Panc1 (cell line): ENCODE measurements at regions not wholly inside any gene's neighbourhood (a gene's known extent, or its start where the extent isn't known, plus 50 kb on each side); places are given as distances from the start of the nearest gene placed in this dataset.

Experiments
- POLR2AphosphoS5 ChIP-seq: IDR thresholded peaks from 2 replicates; pipeline ENCODE4 v1.6.1; 2012; ENCODE audit warnings: mild to moderate bottlenecking, low read depth, low read length, moderate library complexity
- SIN3A ChIP-seq: IDR thresholded peaks from 2 replicates; pipeline ENCODE4 v1.6.1; 2012; ENCODE audit warnings: low read depth, mild to moderate bottlenecking, low read length, moderate library complexity, borderline replicate concordance; ENCODE audit not compliant: insufficient read depth
- TCF7L2 ChIP-seq: IDR thresholded peaks from 2 replicates; pipeline ENCODE4 v1.6.1; 2011; ENCODE audit warnings: mild to moderate bottlenecking, low read depth, low read length, inconsistent platforms
- TF ChIP-seq, protein P1 (sequence below): fragments of 450-650 bp; IDR thresholded peaks from 2 replicates; pipeline ENCODE4 v1.5.1; 2017; ENCODE audit warnings: mild to moderate bottlenecking
- TF ChIP-seq, protein P2 (sequence below), 2 experiments: IDR thresholded peaks; 2 replicates each; pipeline ENCODE4 v1.6.1; 2011 to 2012; ENCODE audit warnings: low read depth in 2 of 2, control low read depth in 1 of 2, low read length in 1 of 2, mild to moderate bottlenecking in 1 of 2, moderate library complexity in 1 of 2; ENCODE audit not compliant: insufficient read depth in 1 of 2

DNA sequence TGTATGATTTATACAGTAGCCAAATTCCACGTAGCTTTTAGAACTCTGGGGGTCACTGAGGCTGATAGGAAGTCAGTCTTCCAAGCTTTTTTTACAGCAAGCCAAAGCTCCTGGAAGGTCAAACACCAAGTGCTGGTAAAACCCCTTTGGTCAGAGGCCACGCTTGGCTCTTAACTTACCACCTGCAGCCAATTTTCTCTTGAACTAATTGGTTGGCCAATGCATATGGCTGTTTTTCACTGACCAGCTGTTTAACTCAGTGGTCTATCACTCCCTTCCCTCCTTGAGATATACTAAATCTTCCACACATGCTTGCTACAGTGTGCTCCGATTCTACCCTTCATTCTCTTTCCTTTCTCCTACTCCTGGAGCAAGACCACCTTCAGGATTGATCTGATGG lies 116.0 kb downstream of the FAR1 start:
- TF ChIP-seq, protein P1, sequence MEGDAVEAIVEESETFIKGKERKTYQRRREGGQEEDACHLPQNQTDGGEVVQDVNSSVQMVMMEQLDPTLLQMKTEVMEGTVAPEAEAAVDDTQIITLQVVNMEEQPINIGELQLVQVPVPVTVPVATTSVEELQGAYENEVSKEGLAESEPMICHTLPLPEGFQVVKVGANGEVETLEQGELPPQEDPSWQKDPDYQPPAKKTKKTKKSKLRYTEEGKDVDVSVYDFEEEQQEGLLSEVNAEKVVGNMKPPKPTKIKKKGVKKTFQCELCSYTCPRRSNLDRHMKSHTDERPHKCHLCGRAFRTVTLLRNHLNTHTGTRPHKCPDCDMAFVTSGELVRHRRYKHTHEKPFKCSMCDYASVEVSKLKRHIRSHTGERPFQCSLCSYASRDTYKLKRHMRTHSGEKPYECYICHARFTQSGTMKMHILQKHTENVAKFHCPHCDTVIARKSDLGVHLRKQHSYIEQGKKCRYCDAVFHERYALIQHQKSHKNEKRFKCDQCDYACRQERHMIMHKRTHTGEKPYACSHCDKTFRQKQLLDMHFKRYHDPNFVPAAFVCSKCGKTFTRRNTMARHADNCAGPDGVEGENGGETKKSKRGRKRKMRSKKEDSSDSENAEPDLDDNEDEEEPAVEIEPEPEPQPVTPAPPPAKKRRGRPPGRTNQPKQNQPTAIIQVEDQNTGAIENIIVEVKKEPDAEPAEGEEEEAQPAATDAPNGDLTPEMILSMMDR, result no peak
- TF ChIP-seq POLR2AphosphoS5 (no peak), SIN3A (no peak), TCF7L2 (no peak)
- TF ChIP-seq, protein P2, sequence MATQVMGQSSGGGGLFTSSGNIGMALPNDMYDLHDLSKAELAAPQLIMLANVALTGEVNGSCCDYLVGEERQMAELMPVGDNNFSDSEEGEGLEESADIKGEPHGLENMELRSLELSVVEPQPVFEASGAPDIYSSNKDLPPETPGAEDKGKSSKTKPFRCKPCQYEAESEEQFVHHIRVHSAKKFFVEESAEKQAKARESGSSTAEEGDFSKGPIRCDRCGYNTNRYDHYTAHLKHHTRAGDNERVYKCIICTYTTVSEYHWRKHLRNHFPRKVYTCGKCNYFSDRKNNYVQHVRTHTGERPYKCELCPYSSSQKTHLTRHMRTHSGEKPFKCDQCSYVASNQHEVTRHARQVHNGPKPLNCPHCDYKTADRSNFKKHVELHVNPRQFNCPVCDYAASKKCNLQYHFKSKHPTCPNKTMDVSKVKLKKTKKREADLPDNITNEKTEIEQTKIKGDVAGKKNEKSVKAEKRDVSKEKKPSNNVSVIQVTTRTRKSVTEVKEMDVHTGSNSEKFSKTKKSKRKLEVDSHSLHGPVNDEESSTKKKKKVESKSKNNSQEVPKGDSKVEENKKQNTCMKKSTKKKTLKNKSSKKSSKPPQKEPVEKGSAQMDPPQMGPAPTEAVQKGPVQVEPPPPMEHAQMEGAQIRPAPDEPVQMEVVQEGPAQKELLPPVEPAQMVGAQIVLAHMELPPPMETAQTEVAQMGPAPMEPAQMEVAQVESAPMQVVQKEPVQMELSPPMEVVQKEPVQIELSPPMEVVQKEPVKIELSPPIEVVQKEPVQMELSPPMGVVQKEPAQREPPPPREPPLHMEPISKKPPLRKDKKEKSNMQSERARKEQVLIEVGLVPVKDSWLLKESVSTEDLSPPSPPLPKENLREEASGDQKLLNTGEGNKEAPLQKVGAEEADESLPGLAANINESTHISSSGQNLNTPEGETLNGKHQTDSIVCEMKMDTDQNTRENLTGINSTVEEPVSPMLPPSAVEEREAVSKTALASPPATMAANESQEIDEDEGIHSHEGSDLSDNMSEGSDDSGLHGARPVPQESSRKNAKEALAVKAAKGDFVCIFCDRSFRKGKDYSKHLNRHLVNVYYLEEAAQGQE (IDR thresholded peaks at IDR 0.05; ENCODE audit: insufficient read depth in 1 of 2, low read depth in 2 of 2, low read length in 1 of 2), result no peak
